ENCODE measurements at regions not wholly inside any gene's neighbourhood (a gene's known extent, or its start where the extent isn't known, plus 50 kb on each side); places are given as distances from the start of the nearest gene placed in this dataset.

DNA sequence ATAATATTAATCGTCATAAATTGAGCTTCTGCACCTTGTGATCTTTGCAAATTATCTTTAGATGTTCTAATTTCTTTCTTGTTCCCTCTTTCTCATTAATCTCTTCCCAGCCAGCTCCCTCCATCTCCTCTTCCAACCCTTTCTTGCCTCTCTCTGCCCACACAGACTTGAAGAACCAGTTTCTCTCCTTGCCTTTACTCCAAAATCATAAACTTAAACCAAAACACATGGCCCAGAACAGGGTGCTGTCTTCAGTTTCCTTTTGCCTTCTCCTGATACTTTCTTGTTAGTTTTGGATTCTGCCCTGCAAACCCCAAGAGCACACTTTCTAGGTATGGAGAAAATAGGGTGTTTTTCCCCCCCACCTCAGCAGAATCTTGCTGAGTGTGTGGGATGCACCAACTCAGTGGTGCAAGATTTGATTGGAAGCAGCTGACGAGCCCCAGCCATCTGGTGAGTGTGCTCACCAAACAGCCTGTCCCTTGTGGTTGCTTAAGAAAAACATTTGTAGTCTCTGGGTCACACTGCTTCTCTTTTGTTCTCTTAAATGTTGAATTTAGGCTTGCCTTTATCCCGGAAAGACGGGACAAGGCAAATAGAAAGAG is 175.8 kb upstream of the MAF start:
- TF ChIP-seq, protein P1, sequence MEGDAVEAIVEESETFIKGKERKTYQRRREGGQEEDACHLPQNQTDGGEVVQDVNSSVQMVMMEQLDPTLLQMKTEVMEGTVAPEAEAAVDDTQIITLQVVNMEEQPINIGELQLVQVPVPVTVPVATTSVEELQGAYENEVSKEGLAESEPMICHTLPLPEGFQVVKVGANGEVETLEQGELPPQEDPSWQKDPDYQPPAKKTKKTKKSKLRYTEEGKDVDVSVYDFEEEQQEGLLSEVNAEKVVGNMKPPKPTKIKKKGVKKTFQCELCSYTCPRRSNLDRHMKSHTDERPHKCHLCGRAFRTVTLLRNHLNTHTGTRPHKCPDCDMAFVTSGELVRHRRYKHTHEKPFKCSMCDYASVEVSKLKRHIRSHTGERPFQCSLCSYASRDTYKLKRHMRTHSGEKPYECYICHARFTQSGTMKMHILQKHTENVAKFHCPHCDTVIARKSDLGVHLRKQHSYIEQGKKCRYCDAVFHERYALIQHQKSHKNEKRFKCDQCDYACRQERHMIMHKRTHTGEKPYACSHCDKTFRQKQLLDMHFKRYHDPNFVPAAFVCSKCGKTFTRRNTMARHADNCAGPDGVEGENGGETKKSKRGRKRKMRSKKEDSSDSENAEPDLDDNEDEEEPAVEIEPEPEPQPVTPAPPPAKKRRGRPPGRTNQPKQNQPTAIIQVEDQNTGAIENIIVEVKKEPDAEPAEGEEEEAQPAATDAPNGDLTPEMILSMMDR (IDR thresholded peaks at IDR 0.05; ENCODE audit: low read depth, low read length) = no peak
- in situ Hi-C loops (cut with HindIII; ENCODE audit: low sequenced_read_pairs) = no loop called here

DNA sequence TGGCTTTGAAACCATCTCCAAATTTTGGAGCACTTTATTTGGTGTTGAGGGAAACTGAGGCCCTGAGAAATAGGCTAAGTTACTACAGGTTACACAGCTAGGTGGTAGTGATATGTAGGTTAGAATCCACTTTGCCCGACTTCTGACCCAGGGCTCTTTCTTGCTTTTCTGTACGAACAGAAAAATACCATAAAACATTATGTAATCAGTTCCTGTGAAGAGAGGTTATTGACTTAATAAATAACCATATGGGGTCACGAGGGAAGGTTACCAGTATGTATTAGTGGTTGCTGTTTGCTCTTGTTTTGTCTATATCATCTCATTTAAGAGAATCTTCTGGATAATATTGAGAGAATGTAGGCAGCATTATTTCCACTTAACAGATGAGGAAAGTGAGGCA is 172.2 kb upstream of the MAF start:
- no peak for DNase-seq (ENCODE audit: low read depth, low spot score)
- H3K4me3 ChIP-seq (ENCODE audit: low read depth, low read length) = no peak overlapping the region
- TF ChIP-seq, protein P1 (IDR thresholded peaks at IDR 0.05; ENCODE audit: low read depth, low read length) = no peak
- in situ Hi-C loops (cut with HindIII; ENCODE audit: low sequenced_read_pairs) = no loop called here

More for the DNA sequence above, 175.8 kb upstream of the MAF start:
- no peak overlapping the region for H3K4me3 ChIP-seq (ENCODE audit: low read depth, low read length)
- DNase-seq (ENCODE audit: low read depth, low spot score) = peak; percentile 60

DNA sequence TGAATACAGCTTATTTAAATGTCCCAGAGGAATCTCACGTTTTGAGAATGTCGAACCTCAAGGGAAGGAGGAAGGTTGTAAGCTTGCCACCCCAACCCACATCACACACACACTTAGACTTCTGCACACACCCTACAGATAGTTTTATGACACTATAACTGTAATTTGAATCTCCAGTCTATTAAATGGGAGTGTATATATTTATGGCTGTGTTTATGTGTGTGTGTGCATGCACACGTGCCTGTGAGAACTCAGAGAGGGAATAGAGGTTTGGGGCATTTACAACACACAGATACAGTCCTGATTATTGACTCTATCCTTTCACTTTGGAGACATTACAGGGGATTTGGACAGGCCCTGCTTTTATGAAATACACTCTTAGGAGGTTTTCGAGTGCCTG is 171.5 kb upstream of the MAF start:
- H3K4me3 ChIP-seq (ENCODE audit: low read depth, low read length) = no peak overlapping the region
- no peak for DNase-seq (ENCODE audit: low read depth, low spot score)
- TF ChIP-seq, protein P1 (IDR thresholded peaks at IDR 0.05; ENCODE audit: low read depth, low read length) = no peak
- in situ Hi-C loops (cut with HindIII; ENCODE audit: low sequenced_read_pairs) = no loop called here

DNA sequence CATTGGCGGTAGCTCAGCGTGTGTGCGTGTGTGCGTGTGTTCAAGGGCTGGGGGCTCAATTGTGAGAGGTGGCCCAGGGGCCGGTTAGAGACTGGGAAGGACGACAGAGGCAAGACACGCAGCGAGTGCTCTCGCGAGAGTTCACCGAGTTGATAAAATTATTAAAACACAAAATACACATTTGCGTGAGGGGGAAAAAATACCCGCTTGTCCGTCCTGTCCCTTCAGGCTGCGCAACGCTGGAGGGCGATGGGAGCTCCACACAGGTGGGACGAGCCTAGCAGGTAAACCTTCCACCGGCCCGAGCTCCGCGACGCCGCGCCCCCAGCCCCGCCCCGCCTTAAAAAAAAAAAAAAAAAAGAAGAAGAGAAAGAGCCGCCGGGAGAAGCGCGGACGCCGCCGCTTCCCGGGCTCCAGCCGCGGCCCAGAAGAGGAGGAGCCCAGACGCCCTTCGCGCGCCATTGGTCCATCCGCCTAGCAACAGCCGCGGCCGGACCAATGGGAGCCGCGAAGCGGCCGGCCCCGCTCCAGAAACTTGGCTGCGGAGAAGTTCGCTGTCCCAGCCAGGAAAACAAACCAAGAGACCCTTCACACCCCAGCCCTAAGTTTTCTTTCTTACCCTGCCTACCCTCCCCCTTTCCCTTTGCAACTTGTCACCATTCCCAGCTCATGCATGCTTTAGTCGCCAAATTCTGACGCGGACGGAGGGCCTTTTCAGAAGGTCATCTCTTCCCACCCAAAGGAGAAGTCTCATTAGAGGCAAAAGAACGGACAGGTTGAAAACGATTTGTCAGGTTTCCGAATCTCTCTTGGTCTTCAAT is 169.9 kb upstream of the MAF start:
- peak; percentile 91 for DNase-seq (ENCODE audit: low read depth, low spot score)
- in situ Hi-C loops (cut with HindIII; ENCODE audit: low sequenced_read_pairs) = no loop called here
- H3K4me3 ChIP-seq (ENCODE audit: low read depth, low read length) = peak overlapping the region; percentile 66
- TF ChIP-seq, protein P1 (IDR thresholded peaks at IDR 0.05; ENCODE audit: low read depth, low read length) = no peak

DNA sequence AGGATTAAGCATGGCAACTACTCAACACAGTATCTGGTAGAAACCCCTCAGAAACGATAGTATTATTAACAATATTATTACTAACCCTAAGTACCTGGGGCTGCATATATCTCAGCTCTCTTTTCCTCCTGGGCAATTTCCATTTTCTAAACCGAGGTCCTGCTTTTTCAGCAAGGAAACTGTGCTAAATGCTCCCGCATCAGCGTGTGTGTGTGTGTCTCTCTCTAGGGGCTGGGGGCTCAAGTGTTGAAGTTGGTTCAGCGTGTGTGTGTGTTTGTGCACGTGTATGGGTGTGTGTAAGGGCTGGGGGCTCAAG is 169.3 kb upstream of the MAF start:
- no peak for DNase-seq (ENCODE audit: low read depth, low spot score)
- peak overlapping the region; percentile 66 for H3K4me3 ChIP-seq (ENCODE audit: low read depth, low read length)
- TF ChIP-seq, protein P1 (IDR thresholded peaks at IDR 0.05; ENCODE audit: low read depth, low read length) = no peak
- in situ Hi-C loops (cut with HindIII; ENCODE audit: low sequenced_read_pairs) = no loop called here

DNA sequence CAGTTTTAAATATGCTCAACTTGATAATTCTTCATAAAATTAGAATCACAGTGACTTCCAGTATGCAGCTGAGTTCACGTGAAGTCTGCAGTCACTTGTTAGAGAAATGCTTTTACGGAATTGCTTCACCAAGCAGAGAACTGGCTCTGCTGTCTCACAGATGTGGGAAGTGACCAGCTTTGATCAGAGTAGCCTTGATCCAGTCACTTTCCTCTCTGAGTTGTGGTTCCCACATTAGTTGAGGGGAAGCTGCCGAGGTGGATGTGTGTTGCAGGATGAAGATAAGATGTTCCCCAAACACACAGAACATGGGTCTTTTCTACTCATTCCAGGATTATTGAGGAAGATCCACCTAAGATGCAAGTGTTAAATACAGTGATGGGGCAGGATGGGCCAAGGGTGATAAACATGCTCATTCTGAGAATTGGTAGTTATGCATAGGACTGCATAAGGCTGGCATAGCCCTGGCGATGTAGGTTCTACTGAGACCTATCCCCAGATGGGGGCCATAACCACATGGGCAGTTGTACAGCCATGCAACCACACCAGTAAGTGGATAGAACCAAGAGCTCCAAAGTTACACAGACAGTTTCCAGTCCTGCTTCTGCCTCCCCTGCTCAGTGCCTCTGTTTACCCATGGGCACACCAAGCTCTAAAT is 168.9 kb upstream of the MAF start:
- in situ Hi-C loops (cut with HindIII; ENCODE audit: low sequenced_read_pairs) = no loop called here
- H3K4me3 ChIP-seq (ENCODE audit: low read depth, low read length) = no peak overlapping the region
- no peak for DNase-seq (ENCODE audit: low read depth, low spot score)
- TF ChIP-seq, protein P1 (IDR thresholded peaks at IDR 0.05; ENCODE audit: low read depth, low read length) = no peak
